ENCODE measurements at regions not wholly inside any gene's neighbourhood (a gene's known extent, or its start where the extent isn't known, plus 50 kb on each side); places are given as distances from the start of the nearest gene placed in this dataset.

DNA sequence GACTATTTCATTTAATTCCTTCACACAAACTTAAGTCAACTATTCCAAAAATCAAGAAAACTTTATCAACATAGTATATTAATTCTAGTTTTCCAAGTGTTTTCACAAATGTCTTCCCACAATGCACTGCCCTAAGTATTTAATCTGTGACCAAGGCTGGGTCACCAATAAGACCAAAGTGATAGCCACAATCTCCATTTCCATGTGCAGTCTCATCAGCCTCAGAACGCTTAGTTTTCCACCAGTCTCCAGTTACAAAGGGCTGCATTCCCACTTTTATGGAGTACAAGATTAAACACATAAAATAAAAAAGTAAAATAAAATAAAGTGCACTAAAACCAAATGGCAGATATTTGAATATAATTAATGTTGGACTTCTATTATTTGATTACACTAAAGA, 371.6 kb upstream of the CCNH start:
- TF ChIP-seq, protein P1, sequence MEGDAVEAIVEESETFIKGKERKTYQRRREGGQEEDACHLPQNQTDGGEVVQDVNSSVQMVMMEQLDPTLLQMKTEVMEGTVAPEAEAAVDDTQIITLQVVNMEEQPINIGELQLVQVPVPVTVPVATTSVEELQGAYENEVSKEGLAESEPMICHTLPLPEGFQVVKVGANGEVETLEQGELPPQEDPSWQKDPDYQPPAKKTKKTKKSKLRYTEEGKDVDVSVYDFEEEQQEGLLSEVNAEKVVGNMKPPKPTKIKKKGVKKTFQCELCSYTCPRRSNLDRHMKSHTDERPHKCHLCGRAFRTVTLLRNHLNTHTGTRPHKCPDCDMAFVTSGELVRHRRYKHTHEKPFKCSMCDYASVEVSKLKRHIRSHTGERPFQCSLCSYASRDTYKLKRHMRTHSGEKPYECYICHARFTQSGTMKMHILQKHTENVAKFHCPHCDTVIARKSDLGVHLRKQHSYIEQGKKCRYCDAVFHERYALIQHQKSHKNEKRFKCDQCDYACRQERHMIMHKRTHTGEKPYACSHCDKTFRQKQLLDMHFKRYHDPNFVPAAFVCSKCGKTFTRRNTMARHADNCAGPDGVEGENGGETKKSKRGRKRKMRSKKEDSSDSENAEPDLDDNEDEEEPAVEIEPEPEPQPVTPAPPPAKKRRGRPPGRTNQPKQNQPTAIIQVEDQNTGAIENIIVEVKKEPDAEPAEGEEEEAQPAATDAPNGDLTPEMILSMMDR (IDR thresholded peaks at IDR 0.05) = no peak
- no peak for TF ChIP-seq EP300 (IDR thresholded peaks at IDR 0.05; ENCODE audit: low read depth)
